IPS-NIHi7 (cell line): ENCODE measurements at regions not wholly inside any gene's neighbourhood (a gene's known extent, or its start where the extent isn't known, plus 50 kb on each side); places are given as distances from the start of the nearest gene placed in this dataset.
"Not testable (repeated sequence)": the region's sequence is repeated elsewhere in the genome, so short reads cannot be mapped to it uniquely, and the experiment has no call there.

ENCODE experiments used
- DNase-seq: peaks from one replicate; pipeline ENCODE4 v3.0.0; 2012; ENCODE audit warnings: mixed read lengths; ENCODE audit errors: extremely low spot score

DNA sequence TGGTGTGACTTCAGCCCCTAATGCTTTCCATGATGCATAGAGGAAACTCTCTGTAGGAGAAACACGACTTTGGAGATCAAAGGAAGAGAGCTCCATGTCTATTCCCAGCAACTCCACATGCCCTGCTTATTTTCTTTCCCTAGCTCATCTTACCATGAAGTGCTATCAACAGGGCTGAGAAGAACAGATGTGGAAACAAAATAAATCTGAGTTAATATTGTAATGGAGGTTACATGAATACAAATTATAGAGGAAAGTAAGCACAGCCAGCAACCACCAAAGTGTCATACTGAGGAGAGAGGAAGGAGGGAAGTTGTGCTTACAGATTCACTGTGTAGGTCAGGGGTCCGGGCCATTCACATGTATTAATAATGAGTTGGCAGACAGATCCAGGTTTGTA, 157.5 kb downstream of the RFPL4B start:
- DNase-seq: no peak

DNA sequence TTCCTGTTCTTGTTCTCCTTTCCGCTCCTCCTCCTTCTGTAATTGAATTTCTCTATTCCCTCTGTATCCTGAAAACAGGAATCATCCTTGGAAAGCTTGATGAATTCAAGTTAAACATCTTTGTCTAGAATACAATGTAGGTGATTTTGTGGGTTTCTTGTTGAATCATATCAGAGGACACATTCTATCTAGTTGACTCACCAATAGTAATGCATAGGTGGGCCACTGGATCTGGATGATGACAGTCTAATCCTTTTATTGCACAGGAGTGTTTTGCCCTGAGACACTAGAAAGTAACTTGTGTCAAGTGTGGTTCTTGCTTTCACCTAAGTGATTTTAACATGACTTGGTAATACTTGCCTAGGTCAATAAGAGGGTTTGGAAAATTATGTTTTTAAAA, 164.3 kb downstream of the RFPL4B start:
- no peak for DNase-seq

DNA sequence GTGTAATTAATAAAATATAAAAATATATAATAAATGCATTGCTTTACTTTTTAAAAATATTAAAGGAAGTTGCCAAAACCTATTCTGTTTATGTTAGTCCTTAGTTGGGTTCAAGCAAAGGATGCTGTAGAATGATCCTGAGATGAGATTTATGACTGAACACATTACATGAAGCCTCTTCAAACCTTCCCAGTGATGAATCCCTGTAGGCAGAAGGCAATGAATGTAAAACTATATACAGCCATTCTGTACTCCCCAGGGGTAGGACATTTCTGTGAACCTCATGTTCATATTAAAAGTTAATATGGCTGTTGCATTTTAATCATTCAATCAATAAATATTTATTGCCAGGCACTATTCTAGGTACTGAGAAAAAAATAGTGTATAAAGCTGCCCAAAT, 166.0 kb downstream of the RFPL4B start:
- no peak for DNase-seq

DNA sequence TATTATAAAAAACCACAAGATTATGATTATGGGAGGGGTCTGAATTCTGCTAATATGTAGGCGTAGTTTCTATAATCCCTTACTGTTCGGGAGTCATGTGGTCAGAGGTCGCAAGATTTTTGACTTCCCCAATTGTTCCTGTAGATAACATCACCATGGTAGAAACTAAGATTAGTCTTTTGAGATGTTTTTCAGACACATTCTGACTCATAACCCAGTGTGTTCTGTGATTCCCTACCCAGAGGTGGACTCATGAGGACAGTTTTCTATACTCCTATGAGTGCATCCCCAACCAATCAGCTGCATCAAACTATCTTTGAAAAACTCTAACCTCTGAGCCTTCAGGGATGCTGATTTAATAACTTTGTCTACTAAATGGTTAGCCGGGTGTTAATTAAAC, 175.5 kb downstream of the RFPL4B start:
- DNase-seq: no peak

DNA sequence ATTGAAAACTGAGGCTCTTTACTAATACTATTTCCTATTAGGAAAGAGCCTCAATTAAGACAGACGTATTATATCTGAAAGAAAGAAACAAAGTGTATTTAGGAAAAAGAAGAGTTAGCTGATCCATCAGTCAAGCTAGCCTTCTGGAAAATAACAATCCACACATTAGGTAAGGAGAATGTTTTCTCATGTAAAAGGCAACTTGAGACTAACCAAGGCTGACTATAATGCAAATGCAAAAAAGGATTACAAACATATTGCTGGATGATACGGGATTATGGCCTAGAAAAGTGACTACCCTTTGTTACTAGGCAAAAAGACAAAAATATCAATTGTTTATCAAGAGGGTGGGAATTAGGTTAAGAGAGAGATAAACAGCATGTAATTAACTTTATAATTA, 176.9 kb downstream of the RFPL4B start:
- DNase-seq: no peak

DNA sequence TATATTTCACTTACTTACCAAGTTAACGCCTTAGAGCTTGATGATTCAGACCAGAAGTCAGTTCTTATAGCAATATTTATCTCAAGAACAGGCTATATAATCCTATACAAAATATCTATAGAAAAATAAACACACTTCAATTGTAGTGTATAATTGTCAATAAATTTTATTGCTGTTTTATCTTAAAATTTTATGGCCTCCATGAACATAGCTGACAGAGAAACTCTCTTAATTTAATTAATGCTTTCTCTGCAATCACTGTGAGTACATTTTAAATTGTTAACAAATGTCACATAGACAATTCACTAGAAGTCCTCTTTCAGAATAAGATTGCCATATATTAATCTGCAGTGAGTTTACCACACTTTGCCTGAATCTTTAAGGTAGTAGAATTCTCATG, 178.6 kb downstream of the RFPL4B start:
- no peak for DNase-seq

DNA sequence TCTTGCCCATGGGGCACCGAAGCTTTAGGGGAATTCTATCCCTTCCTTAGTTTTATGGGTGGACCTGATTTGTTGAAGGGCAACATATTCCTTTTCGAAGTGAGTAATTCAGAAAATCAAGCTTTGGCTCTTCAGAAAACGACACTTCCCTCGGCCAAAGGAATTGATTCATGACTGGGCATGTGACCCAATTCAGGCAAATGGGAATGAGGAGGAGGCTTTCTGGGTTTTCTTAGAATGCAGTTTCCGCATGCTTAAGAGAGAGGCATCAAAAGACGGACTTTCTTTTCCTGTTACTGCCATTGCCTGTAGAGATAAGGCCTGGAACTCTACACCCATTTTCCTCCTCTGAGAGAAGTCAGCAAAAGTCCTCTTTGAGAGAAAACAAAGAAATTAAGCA, 179.5 kb downstream of the RFPL4B start:
- DNase-seq: no peak

DNA sequence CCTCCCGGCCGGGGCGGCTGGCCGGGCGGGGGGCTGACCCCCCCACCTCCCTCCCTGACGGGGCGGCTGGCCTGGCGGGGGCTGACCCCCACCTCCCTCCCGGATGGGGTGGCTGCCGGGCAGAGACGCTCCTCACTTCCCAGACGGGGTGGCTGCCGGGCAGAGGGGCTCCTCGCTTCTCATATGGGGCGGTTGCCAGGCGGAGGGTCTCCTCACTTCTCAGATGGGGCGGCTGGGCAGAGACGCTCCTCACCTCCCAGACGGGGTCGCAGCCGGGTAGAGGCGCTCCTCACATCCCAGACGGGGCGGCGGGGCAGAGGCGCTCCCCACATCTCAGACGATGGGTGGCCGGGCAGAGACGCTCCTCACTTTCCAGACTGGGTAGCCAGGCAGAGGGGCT, 181.2 kb downstream of the RFPL4B start:
- not testable (repeated sequence) for DNase-seq

DNA sequence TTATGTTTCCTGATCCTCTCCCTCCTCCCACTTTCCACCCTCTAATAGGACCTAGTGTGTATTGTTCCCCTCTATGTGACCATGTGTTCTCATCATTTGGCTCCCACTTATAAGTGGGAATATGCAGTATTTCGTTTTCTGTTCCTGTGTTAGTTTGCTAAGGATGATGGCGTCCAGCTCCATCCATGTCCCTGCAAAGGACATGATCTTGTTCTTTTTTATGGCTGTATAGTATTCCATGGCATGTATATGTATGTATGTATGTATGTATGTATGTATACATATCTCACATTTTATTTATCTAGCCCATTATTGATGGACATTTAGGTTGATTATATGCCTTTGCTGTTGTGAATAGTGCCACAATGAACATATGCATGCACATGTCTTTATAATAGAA, 188.7 kb downstream of the RFPL4B start:
- no peak for DNase-seq

DNA sequence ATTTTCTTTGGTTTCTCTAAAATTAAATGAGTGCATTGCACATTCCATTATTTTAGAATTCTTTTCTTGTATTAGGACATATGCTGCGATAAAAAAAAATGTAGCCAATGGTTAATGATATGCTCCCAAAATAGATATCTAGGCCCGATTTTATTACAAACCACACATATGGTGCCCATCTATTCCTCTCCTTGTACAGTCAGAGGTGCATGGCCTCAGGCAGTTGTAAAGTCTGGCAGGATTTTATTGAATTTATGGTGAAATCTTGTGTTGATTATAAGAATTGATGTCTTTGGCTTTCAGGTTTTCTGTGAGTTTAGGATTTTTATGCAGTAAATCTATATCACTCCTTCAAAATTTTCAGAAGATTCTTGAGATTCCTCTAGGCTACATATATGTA, 192.2 kb downstream of the RFPL4B start:
- no peak for DNase-seq

DNA sequence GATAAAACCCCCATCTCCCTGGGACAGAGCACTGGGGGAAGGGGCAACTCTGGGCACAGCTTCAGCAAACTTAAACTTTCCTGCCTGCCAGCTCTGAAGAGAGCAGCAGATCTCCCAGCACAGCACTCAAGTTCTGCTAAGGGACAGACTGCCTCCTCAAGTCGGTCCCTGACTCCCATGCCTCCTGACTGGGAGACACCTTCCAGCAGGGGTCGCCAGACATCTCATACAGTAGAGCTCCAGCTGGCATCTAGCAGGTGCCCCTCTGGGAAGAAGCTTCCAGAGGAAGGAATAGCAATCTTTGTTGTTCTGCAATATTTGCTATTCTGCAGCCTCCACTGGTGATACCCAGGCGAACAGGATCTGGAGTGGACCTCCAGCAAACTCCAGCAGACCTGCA, 194.7 kb downstream of the RFPL4B start:
- not testable (repeated sequence) for DNase-seq

DNA sequence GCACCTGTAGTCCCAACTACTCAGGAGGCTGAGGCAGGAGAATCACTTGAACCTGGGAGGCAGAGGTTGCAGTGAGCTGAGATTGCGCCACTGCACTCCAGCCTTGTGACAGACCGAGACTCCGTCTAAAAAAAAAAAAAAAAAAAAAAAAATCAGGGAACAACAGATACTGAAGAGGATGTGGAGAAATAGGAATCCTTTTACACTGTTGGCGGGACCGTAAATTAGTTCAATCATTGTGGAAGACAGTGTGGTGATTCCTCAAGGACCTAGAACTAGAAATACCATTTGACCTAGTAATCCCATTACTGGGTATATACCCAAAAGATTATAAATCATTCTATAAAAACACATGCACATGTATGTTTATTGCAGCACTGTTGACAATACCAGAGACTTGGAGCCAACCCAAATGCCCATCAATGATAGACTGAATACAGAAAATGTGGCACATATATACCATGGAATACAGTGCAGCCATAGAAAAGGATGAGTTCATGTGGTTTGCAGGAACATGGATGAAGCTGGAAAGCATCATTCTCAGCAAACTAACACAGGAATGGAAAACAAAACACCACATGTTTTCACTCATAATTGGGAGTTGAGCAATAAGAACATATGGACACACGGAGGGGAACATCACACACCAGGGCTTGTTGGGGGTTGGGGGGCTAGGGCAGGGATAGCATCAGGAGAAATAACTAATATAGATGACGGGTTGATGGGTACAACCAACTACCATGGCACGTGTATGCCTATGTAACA, 200.4 kb downstream of the RFPL4B start:
- DNase-seq: not testable (repeated sequence)

DNA sequence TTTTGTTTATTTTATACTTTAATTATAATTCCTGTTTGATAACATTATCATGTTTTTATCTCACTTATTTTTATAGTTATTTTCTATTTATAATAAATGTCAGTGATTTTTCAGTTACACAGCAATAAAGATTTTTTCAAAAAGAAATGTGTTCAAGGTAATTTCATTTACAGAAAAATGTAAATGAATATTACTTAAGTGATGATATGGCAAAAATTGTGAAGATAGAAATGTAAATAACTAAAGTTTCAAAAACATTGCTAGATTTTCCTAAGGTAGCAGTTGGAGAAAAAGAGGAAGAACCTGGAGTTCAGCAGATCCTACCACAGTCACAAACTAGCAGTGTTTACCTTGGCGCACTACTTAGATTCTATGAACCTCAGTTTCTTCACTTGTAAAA, 202.6 kb downstream of the RFPL4B start:
- DNase-seq: no peak

DNA sequence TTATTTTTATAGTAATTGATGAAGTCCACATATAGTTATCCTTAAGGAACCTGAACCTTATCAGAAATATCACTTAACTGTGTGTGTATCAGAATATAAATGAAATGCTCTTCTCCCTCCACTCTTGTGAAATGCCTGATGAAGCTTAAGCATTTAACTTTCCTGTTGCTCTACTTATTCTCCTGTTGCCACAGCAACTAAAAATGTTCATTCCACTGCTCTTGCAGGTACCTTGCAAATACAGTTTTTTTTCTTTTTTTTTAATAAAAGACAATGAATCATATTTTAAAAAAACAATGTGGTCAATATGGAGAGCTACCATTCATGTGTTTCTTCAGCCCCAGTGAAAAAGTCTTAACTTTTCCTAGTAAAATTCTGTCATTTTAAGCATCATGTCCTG, 210.3 kb downstream of the RFPL4B start:
- DNase-seq: no peak

DNA sequence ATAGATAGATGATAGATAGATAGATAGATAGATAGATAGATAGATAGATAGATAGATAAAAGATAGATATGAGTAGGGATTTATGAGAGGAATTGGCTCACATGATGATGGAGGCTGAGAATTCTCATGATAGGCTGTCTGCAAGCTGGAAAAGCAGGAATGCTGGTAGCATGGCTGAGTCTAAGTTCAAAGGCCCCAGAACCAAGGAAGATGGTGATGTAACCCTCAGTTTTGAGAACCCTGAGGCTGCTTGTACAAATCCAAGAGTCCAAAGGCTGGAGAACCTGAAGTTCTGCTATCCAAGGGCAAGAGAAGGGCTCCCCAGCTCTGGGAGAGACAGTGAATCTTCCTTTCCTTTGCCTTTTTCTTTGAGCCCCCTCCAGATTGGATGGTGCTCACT, 210.8 kb downstream of the RFPL4B start:
- DNase-seq: no peak

DNA sequence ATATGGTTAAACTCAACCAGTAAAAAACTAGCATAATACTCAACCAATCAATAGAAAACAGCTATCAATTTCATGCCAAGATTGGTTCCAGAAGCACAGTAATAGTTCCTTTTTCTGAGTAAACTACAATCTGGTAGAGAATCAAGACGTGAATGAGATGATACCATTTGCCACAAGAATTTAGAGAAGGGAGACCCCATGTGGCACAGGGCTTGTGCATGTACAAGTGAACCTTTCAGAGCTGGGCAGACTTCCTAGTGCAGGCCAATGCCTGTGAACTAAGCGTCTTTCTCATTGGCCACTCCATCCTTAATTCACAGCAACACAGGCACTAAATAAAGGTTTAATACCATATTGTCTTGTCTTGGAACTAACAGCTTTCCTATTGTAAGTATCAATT, 213.5 kb downstream of the RFPL4B start:
- peak; percentile 19 for DNase-seq

DNA sequence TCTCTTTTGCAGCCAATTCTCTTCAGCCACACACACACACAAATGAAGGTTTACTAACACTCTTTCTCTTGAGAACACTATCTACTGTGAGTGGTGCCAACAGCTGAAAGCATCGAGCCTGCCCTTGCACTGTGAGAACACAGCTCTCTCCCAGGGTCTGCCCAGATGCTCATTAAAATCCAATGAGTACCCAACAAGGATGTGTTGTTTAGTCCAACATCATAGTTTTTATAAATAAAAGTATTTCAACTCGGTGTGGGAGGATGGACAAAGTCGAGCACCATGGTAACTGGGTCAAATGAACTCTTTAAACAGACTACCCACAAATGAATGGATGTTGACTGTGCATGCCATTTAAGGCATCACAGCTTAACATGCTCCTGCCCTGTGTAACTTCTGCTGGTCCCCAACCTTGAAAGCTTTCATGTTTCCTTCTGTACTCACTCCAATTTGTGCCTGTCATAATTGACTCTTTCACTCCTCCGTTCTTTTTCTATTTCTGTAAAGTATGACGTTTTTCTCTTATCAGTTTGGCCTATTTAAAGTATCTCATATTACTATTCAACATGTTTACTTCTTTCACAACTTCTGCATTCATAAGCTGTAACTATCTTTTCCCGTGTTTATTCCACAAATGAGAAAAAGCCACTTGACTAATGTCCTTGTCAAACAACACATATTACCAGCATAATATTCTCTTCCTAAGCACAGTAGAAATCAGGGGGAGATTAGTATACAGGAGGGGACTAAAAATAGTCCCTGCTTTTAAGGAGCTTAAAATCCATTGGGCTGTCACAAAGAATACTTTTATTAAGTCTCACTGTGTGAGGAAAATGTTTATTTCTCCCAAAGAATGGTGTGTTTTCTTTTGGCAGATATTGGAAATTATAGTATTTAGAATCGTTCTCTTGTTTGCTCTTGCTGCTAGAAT, 215.4 kb downstream of the RFPL4B start:
- DNase-seq: no peak

DNA sequence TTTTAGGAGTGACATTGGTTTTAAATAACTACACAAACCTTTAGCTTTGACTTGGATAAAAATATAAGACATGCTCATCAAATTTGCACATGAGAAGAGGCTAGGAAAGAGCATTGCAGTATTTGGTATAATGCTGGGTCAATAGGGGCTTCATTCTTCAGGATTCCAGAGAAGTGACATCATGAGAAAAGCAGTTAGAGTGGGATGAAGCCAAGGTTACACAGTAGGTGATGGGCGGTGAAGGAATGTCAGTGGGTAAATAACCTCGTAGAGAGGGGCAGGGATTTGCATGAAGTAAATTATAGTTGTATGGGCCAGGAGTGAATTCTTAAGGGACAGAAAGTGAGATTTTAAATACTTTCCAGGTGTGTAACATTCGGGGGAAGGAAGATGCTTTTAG, 216.2 kb downstream of the RFPL4B start:
- DNase-seq: peak; percentile 56

DNA sequence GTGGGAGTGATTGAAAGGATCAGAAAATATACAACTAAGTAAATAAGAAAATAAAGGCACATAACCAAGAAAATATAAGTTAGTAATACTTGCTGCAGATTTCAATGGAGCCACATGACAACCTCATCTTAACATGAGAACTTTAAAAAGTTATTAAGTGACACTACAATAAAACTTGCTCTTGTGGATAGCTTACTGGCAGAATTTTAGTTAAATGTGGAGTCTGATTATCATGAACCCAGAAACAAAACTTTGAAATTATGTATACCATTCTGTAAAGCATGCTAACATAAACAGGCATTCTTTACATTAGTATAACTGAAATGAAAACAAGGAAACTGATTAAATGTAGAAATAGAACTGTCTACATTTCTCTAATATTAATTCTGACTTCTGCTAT, 220.9 kb downstream of the RFPL4B start:
- DNase-seq: no peak

DNA sequence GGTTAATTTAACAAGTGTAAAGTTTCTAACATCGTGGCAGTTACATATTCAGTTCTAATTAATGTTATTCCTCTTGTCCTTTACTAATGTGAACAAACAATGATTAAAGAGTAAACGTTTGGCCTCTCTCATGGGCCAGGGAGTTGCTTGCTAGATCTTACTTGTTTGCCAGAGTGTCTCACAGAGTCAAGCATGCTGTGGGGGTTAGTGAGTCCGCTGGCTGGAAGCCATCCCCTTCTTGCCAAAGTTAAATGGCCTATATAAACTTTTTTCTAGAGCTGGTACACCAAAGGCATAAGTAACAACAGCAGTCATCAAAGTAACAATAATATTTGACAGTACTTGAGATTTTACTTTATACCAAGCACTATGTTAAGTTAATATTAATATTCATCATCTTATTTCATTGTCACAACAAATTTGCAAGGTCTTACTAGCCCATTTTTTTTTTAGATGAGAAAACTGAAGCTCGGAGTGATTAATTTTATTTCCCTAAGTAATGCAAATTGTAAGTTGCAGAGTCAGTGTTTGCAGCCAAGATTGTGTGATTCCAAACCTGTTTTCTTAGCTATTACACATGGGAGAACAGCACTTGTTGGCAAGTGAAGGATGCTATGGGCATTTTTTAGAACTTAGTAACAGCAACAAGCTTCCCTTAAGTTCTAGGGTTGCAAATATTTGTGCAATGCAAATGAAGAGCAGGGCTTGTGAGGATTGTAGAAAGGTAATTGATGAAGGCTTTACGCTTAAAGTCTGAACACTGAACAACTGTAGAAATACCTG, 224.5 kb downstream of the RFPL4B start:
- no peak for DNase-seq

DNA sequence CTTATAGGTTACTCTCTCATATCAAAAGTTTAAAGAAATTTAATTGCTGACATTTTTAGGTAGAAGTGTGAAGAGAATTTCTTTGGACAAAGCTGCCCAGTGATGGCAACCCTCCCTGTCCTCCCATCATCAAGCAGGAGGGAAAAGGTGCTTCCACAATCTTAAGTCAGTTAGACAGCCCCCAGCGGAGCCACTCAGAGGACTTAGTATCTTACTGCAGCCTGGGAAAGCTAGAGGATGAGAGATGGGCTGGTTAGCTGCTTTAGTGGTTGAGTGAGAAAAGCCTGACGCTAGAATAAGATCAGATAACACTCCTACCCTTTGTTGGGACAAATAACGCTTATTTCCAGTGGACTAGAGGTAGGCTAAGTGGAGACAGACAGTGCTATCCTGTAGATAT, 227.1 kb downstream of the RFPL4B start:
- no peak for DNase-seq

DNA sequence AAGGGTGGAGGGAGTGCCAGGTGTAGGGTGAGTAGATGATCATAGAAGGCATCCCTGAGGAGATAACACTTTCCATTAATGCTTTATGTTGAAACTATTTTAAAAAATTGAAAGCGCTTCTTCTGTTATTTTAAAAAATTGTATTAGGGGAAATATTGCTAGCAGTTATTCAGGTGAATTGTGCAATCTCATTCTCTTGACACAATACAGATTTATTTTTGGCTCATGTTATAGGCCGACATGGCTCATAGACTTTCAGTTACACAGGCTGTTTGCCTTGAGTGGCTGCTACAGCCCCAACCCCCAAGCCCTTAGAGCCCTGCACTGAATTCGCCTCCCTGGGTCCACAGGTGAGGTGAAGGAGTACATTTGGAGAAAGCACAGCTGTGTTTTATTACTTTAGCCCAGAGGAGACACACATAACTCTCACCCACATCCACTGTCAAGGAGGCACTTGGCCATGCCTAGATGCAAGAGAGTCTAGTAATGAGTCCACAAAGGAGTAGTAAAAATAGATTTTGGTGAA, 228.2 kb downstream of the RFPL4B start:
- no peak for DNase-seq
